ENCODE measurements at regions not wholly inside any gene's neighbourhood (a gene's known extent, or its start where the extent isn't known, plus 50 kb on each side); places are given as distances from the start of the nearest gene placed in this dataset.
A peak's percentile ranks its signal among the peaks of the same experiment; 100 is the strongest.
"Not testable (repeated sequence)": the region's sequence is repeated elsewhere in the genome, so short reads cannot be mapped to it uniquely, and the experiment has no call there.

DNA sequence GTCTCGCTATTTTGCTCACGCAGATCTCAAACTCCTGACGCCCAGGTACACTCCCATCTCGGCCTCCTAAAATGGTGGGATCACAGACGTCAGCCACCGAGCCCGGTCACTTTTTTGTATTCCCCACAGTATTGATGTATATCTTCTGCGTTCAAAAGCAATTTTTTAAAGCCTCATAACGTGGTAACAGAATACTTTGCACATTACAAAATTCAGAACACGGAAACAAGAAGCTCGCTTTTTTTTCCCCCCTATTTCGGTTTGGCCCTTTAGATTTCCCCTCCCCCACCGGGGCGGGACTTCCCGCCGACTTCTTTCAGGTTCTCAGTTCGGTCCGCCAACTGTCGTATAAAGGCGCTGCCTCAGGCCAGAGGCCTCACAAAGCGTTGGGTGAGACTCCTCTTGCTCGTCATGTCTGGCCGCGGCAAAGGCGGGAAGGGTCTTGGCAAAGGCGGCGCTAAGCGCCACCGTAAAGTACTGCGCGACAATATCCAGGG, 88.4 kb downstream of the OR2B2 start (continued):
- TF ChIP-seq MED1 (CRISPR knock-in tag; IDR thresholded peaks at IDR 0.05) = peak; percentile 75
- TF ChIP-seq ZNF768 (CRISPR knock-in tag; IDR thresholded peaks at IDR 0.05) = 0 out of 2 replicates have a peak, but pooled peaks have one; percentile 28
- peak; percentile 42; the same call in 1 of the 2 replicates for TF ChIP-seq SALL1 (CRISPR knock-in tag; IDR thresholded peaks at IDR 0.05)
- TF ChIP-seq, protein P1, sequence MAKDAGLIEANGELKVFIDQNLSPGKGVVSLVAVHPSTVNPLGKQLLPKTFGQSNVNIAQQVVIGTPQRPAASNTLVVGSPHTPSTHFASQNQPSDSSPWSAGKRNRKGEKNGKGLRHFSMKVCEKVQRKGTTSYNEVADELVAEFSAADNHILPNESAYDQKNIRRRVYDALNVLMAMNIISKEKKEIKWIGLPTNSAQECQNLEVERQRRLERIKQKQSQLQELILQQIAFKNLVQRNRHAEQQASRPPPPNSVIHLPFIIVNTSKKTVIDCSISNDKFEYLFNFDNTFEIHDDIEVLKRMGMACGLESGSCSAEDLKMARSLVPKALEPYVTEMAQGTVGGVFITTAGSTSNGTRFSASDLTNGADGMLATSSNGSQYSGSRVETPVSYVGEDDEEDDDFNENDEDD (CRISPR knock-in tag; IDR thresholded peaks at IDR 0.05; ENCODE audit: borderline replicate concordance) = peak; percentile 55; the same call in 1 of the 2 replicates
- peak; percentile 52 for TF ChIP-seq NFYC (CRISPR knock-in tag; IDR thresholded peaks at IDR 0.05)
- peak; percentile 33; the same call in 1 of the 2 replicates for TF ChIP-seq KAT7 (CRISPR knock-in tag; IDR thresholded peaks at IDR 0.05; ENCODE audit: borderline replicate concordance)
- not testable (repeated sequence) for TF ChIP-seq CREB1 (IDR thresholded peaks at IDR 0.05); GABPA (IDR thresholded peaks at IDR 0.05; ENCODE audit: low read depth, low read length)
- peak; percentile 65 for TF ChIP-seq CREB1 (CRISPR knock-in tag; IDR thresholded peaks at IDR 0.05)
- TF ChIP-seq, protein P2, sequence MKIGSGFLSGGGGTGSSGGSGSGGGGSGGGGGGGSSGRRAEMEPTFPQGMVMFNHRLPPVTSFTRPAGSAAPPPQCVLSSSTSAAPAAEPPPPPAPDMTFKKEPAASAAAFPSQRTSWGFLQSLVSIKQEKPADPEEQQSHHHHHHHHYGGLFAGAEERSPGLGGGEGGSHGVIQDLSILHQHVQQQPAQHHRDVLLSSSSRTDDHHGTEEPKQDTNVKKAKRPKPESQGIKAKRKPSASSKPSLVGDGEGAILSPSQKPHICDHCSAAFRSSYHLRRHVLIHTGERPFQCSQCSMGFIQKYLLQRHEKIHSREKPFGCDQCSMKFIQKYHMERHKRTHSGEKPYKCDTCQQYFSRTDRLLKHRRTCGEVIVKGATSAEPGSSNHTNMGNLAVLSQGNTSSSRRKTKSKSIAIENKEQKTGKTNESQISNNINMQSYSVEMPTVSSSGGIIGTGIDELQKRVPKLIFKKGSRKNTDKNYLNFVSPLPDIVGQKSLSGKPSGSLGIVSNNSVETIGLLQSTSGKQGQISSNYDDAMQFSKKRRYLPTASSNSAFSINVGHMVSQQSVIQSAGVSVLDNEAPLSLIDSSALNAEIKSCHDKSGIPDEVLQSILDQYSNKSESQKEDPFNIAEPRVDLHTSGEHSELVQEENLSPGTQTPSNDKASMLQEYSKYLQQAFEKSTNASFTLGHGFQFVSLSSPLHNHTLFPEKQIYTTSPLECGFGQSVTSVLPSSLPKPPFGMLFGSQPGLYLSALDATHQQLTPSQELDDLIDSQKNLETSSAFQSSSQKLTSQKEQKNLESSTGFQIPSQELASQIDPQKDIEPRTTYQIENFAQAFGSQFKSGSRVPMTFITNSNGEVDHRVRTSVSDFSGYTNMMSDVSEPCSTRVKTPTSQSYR (CRISPR knock-in tag; IDR thresholded peaks at IDR 0.05; ENCODE audit: borderline replicate concordance) = peak; percentile 97
- peak; percentile 62 for TF ChIP-seq HDAC2 (CRISPR knock-in tag; IDR thresholded peaks at IDR 0.05)
- TF ChIP-seq ARHGAP35 (CRISPR knock-in tag; IDR thresholded peaks at IDR 0.05; ENCODE audit: borderline replicate concordance) = peak; percentile 78; the same call in 1 of the 2 replicates
- peak; percentile 68; the same call in 1 of the 2 replicates for TF ChIP-seq KAT8 (CRISPR knock-in tag; IDR thresholded peaks at IDR 0.05)
- TF ChIP-seq TOE1 (CRISPR knock-in tag; IDR thresholded peaks at IDR 0.05) = 0 out of 2 replicates have a peak, but pooled peaks have one; percentile 62
- peak; percentile 51; the same call in 1 of the 2 replicates for TF ChIP-seq GFI1 (CRISPR knock-in tag; IDR thresholded peaks at IDR 0.05; ENCODE audit: borderline replicate concordance)
- TF ChIP-seq KDM3A (CRISPR knock-in tag; IDR thresholded peaks at IDR 0.05; ENCODE audit: low read depth) = 0 out of 2 replicates have a peak, but pooled peaks have one; percentile 27
- TF ChIP-seq, protein P3, sequence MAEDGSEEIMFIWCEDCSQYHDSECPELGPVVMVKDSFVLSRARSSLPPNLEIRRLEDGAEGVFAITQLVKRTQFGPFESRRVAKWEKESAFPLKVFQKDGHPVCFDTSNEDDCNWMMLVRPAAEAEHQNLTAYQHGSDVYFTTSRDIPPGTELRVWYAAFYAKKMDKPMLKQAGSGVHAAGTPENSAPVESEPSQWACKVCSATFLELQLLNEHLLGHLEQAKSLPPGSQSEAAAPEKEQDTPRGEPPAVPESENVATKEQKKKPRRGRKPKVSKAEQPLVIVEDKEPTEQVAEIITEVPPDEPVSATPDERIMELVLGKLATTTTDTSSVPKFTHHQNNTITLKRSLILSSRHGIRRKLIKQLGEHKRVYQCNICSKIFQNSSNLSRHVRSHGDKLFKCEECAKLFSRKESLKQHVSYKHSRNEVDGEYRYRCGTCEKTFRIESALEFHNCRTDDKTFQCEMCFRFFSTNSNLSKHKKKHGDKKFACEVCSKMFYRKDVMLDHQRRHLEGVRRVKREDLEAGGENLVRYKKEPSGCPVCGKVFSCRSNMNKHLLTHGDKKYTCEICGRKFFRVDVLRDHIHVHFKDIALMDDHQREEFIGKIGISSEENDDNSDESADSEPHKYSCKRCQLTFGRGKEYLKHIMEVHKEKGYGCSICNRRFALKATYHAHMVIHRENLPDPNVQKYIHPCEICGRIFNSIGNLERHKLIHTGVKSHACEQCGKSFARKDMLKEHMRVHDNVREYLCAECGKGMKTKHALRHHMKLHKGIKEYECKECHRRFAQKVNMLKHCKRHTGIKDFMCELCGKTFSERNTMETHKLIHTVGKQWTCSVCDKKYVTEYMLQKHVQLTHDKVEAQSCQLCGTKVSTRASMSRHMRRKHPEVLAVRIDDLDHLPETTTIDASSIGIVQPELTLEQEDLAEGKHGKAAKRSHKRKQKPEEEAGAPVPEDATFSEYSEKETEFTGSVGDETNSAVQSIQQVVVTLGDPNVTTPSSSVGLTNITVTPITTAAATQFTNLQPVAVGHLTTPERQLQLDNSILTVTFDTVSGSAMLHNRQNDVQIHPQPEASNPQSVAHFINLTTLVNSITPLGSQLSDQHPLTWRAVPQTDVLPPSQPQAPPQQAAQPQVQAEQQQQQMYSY (CRISPR knock-in tag; IDR thresholded peaks at IDR 0.05) = 0 out of 2 replicates have a peak, but pooled peaks have one; percentile 12
- TF ChIP-seq GABPA (CRISPR knock-in tag; IDR thresholded peaks at IDR 0.05; ENCODE audit: low read depth) = peak; percentile 71

Data from HepG2 (cell line).